SK-N-SH (cell line): ENCODE measurements at regions not wholly inside any gene's neighbourhood (a gene's known extent, or its start where the extent isn't known, plus 50 kb on each side); places are given as distances from the start of the nearest gene placed in this dataset.

Source experiments
- CTCF ChIA-PET: fragments of 300-600, 350-600 bp; formaldehyde crosslinking; extraction: SDS; loops from one replicate; lab custom pipeline; 2021; lab: Yijun Ruan, JAX
- POLR2A ChIA-PET: fragments of 350-600 bp; sonication (Branson Sonifier 250); formaldehyde crosslinking; extraction: SDS; loops from one replicate; lab custom pipeline; 2020; ENCODE audit warnings: antibody characterized with exemption, inconsistent platforms; lab: Yijun Ruan, JAX
- DNase-seq: peaks from one replicate; pipeline ENCODE4 v3.0.0; 2012
- H2AFZ ChIP-seq: fragments of 200-600 bp; sonication (generic); 2 replicates; pipeline ENCODE4 v1.8.1; 2016; ENCODE audit warnings: antibody characterized with exemption, mild to moderate bottlenecking, low read depth
- H3F3A ChIP-seq: fragments of 200-600 bp; sonication (generic); replicated peaks from 2 replicates; pipeline ENCODE3; 2016; ENCODE audit warnings: antibody characterized with exemption, mild to moderate bottlenecking; ENCODE audit not compliant: insufficient read depth
- H3K27ac ChIP-seq, 2 experiments: fragments of 200-500 bp in 1 of 2; fragments of 200-600 bp in 1 of 2; sonication (Bioruptor generic) in 1 of 2; sonication (generic), shearing (Covaris generic) in 1 of 2; 2 replicates each; pipeline versions ENCODE4 v1.5.1 to v1.6.1; 2014 to 2016; ENCODE audit warnings: low read depth in 2 of 2, inconsistent platforms in 1 of 2, low read length in 1 of 2, mild to moderate bottlenecking in 1 of 2, mixed read lengths in 1 of 2
- H3K27me3 ChIP-seq: fragments of 200-600 bp; sonication (generic), shearing (Covaris generic); 2 replicates; pipeline ENCODE4 v1.6.1; 2016; ENCODE audit warnings: mixed run types; ENCODE audit not compliant: insufficient read depth
- H3K36me3 ChIP-seq, 2 experiments: fragments of 200-500 bp in 1 of 2; fragments of 200-600 bp in 1 of 2; sonication (Bioruptor generic) in 1 of 2; sonication (generic) in 1 of 2; replicated peaks in 1 of 2; 2 replicates each; pipeline versions ENCODE3 to v1.5.1; 2014 to 2016; ENCODE audit warnings: low read length in 1 of 2, mild to moderate bottlenecking in 1 of 2; ENCODE audit not compliant: insufficient read depth in 2 of 2, control insufficient read depth in 1 of 2
- H3K4me1 ChIP-seq, 2 experiments: fragments of 200-500 bp in 1 of 2; fragments of 200-600 bp in 1 of 2; sonication (Bioruptor generic) in 1 of 2; sonication (generic), shearing (Covaris generic) in 1 of 2; 2 replicates each; pipeline versions ENCODE4 v1.5.1 to v1.6.1; 2014 to 2016; ENCODE audit warnings: low read depth in 1 of 2, low read length in 1 of 2, mixed run types in 1 of 2; ENCODE audit not compliant: insufficient read depth in 2 of 2, control insufficient read depth in 1 of 2
- H3K4me2 ChIP-seq: fragments of 200-600 bp; sonication (generic), shearing (Covaris generic); 2 replicates; pipeline ENCODE4 v1.6.1; 2017; ENCODE audit warnings: mixed run types
- H3K4me3 ChIP-seq, 2 experiments: fragments of 200-500 bp in 1 of 2; fragments of 200-600 bp in 1 of 2; sonication (Bioruptor generic) in 1 of 2; sonication (generic), shearing (Covaris generic) in 1 of 2; 2 replicates each; pipeline versions ENCODE4 v1.5.1 to v1.8.1; 2014 to 2016; ENCODE audit warnings: low read depth in 2 of 2, inconsistent platforms in 1 of 2, low read length in 1 of 2, mild to moderate bottlenecking in 1 of 2, mixed read lengths in 1 of 2, moderate library complexity in 1 of 2
- H3K79me2 ChIP-seq: fragments of 200-600 bp; sonication (generic); 2 replicates; pipeline ENCODE4 v1.8.1; 2017; ENCODE audit warnings: mild to moderate bottlenecking; ENCODE audit not compliant: insufficient read depth
- H3K9ac ChIP-seq: fragments of 200-600 bp; sonication (generic); 2 replicates; pipeline ENCODE4 v1.6.1; 2017; ENCODE audit warnings: mixed run types
- H3K9me2 ChIP-seq: fragments of 200-600 bp; sonication (generic); 2 replicates; pipeline ENCODE4 v1.6.1; 2017; ENCODE audit warnings: mixed run types
- H3K9me3 ChIP-seq: fragments of 200-600 bp; sonication (generic); 2 replicates; pipeline ENCODE4 v1.6.1; 2017; ENCODE audit warnings: mixed run types, mild to moderate bottlenecking, moderate library complexity
- H4K20me1 ChIP-seq: fragments of 200-600 bp; sonication (generic); 2 replicates; pipeline ENCODE4 v1.6.1; 2017; ENCODE audit warnings: mild to moderate bottlenecking, mixed run types; ENCODE audit not compliant: insufficient read depth
- ELF1 ChIP-seq: IDR thresholded peaks from 2 replicates; pipeline ENCODE4 v1.4.0; 2012
- EP300 ChIP-seq, 2 experiments: IDR thresholded peaks; 2 replicates each; pipeline versions ENCODE4 v1.4.0 to v1.6.1; 2012; ENCODE audit warnings: borderline replicate concordance in 1 of 2, low read depth in 1 of 2, low read length in 1 of 2
- FOXJ3 ChIP-seq: sonication (generic); formaldehyde crosslinking; IDR thresholded peaks from 2 replicates; pipeline ENCODE4 v1.5.1; 2020; ENCODE audit warnings: mild to moderate bottlenecking, missing genetic modification reagents
- JUND ChIP-seq: IDR thresholded peaks from 2 replicates; pipeline ENCODE4 v1.4.0; 2012
- NRF1 ChIP-seq: IDR thresholded peaks from 2 replicates; pipeline ENCODE4 v1.6.1; 2012; ENCODE audit warnings: low read depth, mild to moderate bottlenecking, low read length
- RCOR1 ChIP-seq: fragments of 150-350 bp; IDR thresholded peaks from 2 replicates; pipeline ENCODE4 v1.6.1; 2017; ENCODE audit warnings: antibody characterized with exemption, low read length
- SMC3 ChIP-seq: IDR thresholded peaks from 2 replicates; pipeline ENCODE4 v1.6.1; 2012; ENCODE audit warnings: low read depth, low read length, improper control_type of control experiment
- TAF1 ChIP-seq: IDR thresholded peaks from 2 replicates; pipeline ENCODE4 v1.6.1; 2012; ENCODE audit warnings: low read depth, mild to moderate bottlenecking, low read length, moderate library complexity, borderline replicate concordance
- WGBS: methylation state at CpG from one replicate; pipeline ENCODE4 v1.1.6; 2017; ENCODE audit warnings: low lambda C conversion rate; 5-methylcytosine and 5-hydroxymethylcytosine counted together
- TF ChIP-seq, protein P1 (sequence below): IDR thresholded peaks from 2 replicates; pipeline ENCODE4 v1.4.0; 2012; ENCODE audit warnings: low read depth, borderline replicate concordance
- TF ChIP-seq, protein P2 (sequence below): fragments of 150-350 bp; IDR thresholded peaks from 2 replicates; pipeline ENCODE4 v1.6.1; 2017; ENCODE audit warnings: antibody characterized with exemption, low read length, low read depth, borderline replicate concordance
- TF ChIP-seq, protein P3 (sequence below): IDR thresholded peaks from 2 replicates; pipeline ENCODE4; 2012
- TF ChIP-seq, protein P4 (sequence below): IDR thresholded peaks from 2 replicates; pipeline ENCODE4 v1.6.1; 2012; ENCODE audit warnings: mild to moderate bottlenecking, low read depth, low read length, moderate library complexity
- TF ChIP-seq, protein P5 (sequence below): IDR thresholded peaks from 2 replicates; pipeline ENCODE4 v1.4.0; 2012; ENCODE audit warnings: low read depth

DNA sequence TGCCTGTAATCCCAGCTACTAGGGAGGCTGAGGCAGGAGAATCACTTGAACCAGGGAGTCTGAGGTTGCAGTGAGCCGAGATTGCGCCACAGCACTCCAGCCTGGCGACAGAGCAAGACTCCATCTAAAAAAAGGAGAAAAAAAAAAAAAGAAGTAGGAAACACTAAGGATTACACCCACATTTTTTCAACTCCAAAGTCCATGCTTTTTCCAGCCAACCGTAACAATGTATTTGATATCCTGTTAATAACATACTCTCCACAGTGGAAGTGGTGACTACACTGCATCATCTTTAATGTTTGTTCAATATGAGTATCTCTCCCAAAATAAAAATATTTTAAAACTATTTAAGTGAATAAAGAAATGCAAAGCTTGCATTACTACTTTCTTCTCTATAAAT, 481.6 kb upstream of the ACVR2A start:
- Histone ChIP-seq H3K9ac (no peak overlapping the region), H3K27me3 (no peaks in the 10 kb centered on the region), H4K20me1 (no peaks in the 10 kb centered on the region)
- TF ChIP-seq, protein P1, sequence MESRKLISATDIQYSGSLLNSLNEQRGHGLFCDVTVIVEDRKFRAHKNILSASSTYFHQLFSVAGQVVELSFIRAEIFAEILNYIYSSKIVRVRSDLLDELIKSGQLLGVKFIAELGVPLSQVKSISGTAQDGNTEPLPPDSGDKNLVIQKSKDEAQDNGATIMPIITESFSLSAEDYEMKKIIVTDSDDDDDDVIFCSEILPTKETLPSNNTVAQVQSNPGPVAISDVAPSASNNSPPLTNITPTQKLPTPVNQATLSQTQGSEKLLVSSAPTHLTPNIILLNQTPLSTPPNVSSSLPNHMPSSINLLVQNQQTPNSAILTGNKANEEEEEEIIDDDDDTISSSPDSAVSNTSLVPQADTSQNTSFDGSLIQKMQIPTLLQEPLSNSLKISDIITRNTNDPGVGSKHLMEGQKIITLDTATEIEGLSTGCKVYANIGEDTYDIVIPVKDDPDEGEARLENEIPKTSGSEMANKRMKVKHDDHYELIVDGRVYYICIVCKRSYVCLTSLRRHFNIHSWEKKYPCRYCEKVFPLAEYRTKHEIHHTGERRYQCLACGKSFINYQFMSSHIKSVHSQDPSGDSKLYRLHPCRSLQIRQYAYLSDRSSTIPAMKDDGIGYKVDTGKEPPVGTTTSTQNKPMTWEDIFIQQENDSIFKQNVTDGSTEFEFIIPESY, result no peak
- no peak for TF ChIP-seq JUND
- no peak for TF ChIP-seq RCOR1
- TF ChIP-seq, protein P2, sequence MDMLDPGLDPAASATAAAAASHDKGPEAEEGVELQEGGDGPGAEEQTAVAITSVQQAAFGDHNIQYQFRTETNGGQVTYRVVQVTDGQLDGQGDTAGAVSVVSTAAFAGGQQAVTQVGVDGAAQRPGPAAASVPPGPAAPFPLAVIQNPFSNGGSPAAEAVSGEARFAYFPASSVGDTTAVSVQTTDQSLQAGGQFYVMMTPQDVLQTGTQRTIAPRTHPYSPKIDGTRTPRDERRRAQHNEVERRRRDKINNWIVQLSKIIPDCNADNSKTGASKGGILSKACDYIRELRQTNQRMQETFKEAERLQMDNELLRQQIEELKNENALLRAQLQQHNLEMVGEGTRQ, result no peak
- no peak for TF ChIP-seq NRF1
- TF ChIP-seq EP300 (IDR thresholded peaks at IDR 0.05; ENCODE audit: borderline replicate concordance in 1 of 2, low read depth in 1 of 2, low read length in 1 of 2), result no peak
- TF ChIP-seq ELF1, result no peak
- TF ChIP-seq TAF1, result no peak
- TF ChIP-seq, protein P3, sequence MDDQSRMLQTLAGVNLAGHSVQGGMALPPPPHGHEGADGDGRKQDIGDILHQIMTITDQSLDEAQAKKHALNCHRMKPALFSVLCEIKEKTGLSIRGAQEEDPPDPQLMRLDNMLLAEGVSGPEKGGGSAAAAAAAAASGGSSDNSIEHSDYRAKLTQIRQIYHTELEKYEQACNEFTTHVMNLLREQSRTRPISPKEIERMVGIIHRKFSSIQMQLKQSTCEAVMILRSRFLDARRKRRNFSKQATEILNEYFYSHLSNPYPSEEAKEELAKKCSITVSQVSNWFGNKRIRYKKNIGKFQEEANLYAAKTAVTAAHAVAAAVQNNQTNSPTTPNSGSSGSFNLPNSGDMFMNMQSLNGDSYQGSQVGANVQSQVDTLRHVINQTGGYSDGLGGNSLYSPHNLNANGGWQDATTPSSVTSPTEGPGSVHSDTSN, result no peak
- TF ChIP-seq FOXJ3 (CRISPR knock-in tag), result no peak
- TF ChIP-seq, protein P4, sequence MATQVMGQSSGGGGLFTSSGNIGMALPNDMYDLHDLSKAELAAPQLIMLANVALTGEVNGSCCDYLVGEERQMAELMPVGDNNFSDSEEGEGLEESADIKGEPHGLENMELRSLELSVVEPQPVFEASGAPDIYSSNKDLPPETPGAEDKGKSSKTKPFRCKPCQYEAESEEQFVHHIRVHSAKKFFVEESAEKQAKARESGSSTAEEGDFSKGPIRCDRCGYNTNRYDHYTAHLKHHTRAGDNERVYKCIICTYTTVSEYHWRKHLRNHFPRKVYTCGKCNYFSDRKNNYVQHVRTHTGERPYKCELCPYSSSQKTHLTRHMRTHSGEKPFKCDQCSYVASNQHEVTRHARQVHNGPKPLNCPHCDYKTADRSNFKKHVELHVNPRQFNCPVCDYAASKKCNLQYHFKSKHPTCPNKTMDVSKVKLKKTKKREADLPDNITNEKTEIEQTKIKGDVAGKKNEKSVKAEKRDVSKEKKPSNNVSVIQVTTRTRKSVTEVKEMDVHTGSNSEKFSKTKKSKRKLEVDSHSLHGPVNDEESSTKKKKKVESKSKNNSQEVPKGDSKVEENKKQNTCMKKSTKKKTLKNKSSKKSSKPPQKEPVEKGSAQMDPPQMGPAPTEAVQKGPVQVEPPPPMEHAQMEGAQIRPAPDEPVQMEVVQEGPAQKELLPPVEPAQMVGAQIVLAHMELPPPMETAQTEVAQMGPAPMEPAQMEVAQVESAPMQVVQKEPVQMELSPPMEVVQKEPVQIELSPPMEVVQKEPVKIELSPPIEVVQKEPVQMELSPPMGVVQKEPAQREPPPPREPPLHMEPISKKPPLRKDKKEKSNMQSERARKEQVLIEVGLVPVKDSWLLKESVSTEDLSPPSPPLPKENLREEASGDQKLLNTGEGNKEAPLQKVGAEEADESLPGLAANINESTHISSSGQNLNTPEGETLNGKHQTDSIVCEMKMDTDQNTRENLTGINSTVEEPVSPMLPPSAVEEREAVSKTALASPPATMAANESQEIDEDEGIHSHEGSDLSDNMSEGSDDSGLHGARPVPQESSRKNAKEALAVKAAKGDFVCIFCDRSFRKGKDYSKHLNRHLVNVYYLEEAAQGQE, result no peak
- TF ChIP-seq, protein P5, sequence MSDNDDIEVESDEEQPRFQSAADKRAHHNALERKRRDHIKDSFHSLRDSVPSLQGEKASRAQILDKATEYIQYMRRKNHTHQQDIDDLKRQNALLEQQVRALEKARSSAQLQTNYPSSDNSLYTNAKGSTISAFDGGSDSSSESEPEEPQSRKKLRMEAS, result no peak
- TF ChIP-seq SMC3, result no peak
- TF ChIP-seq, all 33 proteins: peak for 0
- Histone ChIP-seq H3K9me3 (no peaks in the 10 kb centered on the region), H3K4me1 (no peaks in the 10 kb centered on the region; a peak in 1 of 4 replicates), H3K4me3 (no peak overlapping the region), H3K9me2 (no peaks in the 10 kb centered on the region), H3F3A (no peaks in the 10 kb centered on the region), H2AFZ (no peak overlapping the region), H3K27ac (no peak overlapping the region), H3K4me2 (no peak overlapping the region), H3K79me2 (no peaks in the 10 kb centered on the region), H3K36me3 (no peaks in the 10 kb centered on the region)
- ChIA-PET POLR2A (no interaction called here), CTCF (no interaction called here)
- 37% methylated on average over 4 of the region's 4 CpGs for WGBS
- no peak for DNase-seq
